GM12875 (cell line): ENCODE measurements at regions not wholly inside any gene's neighbourhood (a gene's known extent, or its start where the extent isn't known, plus 50 kb on each side); places are given as distances from the start of the nearest gene placed in this dataset.

Experiments
- H3K4me3 ChIP-seq: one replicate; pipeline ENCODE4 v1.5.1; 2011; ENCODE audit warnings: low read depth, low read length, control low read depth
- TF ChIP-seq, protein P1 (sequence below): IDR thresholded peaks from 2 replicates; pipeline ENCODE4 v1.5.1; 2011; ENCODE audit warnings: low read depth, mild to moderate bottlenecking, control low read depth, inconsistent platforms, low read length, moderate library complexity, borderline replicate concordance; ENCODE audit not compliant: insufficient read depth

DNA sequence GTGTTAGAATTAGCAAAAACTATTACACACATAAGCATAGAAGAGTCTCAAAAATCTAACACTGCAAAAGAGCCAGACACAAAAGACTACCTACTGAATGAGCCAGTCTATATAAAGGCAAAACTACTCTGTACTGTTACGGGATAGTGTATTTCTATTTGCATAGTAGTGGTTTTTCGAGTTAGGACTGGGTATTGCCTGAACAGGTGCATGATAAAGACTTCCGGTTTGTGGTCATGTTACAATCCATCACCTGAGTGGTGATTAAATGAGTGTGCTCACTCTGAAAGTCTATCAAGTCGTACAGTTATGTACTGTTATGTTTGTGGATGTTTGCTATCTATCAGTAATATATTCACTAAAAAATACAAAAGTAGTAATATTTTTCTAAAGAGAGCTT lies 523.3 kb upstream of the SYT4 start:
- H3K4me3 ChIP-seq: no peak overlapping the region
- TF ChIP-seq, protein P1, sequence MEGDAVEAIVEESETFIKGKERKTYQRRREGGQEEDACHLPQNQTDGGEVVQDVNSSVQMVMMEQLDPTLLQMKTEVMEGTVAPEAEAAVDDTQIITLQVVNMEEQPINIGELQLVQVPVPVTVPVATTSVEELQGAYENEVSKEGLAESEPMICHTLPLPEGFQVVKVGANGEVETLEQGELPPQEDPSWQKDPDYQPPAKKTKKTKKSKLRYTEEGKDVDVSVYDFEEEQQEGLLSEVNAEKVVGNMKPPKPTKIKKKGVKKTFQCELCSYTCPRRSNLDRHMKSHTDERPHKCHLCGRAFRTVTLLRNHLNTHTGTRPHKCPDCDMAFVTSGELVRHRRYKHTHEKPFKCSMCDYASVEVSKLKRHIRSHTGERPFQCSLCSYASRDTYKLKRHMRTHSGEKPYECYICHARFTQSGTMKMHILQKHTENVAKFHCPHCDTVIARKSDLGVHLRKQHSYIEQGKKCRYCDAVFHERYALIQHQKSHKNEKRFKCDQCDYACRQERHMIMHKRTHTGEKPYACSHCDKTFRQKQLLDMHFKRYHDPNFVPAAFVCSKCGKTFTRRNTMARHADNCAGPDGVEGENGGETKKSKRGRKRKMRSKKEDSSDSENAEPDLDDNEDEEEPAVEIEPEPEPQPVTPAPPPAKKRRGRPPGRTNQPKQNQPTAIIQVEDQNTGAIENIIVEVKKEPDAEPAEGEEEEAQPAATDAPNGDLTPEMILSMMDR: no peak

GRCh38 chr18:43805646-43806194 lies 528.4 kb upstream of the SYT4 start:
- TF ChIP-seq, protein P1: no peak

DNA sequence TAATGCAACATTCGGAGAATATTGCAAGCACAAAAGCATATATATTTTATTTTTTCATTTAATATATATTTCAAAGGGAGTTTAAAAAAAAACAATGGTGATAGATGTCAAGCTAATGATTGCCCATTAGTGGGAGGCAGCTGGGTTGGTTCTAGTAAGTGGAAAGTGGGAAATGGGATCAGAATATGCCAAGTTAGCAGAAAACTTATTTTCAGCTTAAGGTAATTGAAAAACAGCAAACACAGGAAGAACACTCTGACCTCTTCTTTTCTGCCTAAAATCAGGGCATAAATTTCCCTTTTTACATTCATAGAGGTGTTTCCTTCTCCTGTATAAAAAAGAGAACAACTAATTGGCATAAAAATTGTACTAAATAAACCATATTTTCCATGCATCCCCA lies 535.3 kb upstream of the SYT4 start:
- TF ChIP-seq, protein P1: no peak
- no peak overlapping the region for H3K4me3 ChIP-seq

More at GRCh38 chr18:43805646-43806194, 528.4 kb upstream of the SYT4 start:
- H3K4me3 ChIP-seq: no peak overlapping the region

DNA sequence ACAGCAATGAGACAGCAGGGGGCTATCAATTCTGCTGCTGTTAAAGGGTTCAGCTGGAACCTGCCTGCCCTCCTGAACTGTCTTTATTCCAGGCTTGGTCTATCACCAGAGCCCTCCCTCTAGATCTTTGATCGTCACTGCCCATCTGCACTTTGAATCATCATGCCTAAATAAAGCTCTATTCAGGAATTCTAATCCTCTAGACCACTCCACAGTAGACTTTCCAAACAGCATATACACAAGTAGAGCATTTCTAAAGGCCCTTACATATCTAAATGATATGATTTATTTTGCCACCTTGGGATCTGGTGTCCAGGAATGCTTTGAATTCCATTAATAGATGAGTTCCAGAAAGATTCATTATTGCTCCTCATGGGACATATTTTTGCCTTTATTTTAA lies 542.1 kb upstream of the SYT4 start:
- TF ChIP-seq, protein P1: no peak

GRCh38 chr18:43819873-43820272 lies 542.6 kb upstream of the SYT4 start:
- TF ChIP-seq, protein P1: no peak
- no peak overlapping the region for H3K4me3 ChIP-seq

More for the DNA sequence above, 542.1 kb upstream of the SYT4 start:
- no peak overlapping the region for H3K4me3 ChIP-seq

GRCh38 chr18:43825768-43826167 lies 548.5 kb upstream of the SYT4 start:
- TF ChIP-seq, protein P1: no peak
- H3K4me3 ChIP-seq: no peak overlapping the region

DNA sequence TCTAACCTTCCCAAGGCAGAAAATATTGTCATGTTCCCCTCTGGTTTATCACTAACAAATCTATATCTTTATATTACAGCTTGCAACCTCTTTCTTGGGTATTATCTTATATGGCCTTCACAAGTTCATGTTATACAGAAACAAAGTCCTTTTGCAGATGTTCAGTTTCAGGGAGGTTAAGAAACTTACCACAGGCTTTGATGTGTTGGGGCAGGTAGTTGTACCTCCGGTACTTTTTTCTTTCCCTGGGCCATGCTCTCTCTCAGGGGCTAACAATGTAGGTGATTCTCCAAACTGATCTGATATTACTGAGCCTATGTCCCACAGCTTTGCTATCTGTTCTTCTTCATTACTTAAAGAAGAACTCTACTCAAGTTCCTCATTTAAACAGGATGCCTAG lies 548.9 kb upstream of the SYT4 start:
- no peak overlapping the region for H3K4me3 ChIP-seq
- TF ChIP-seq, protein P1: no peak
